Suppressor macrophage (primary cell): ENCODE measurements at regions not wholly inside any gene's neighbourhood (a gene's known extent, or its start where the extent isn't known, plus 50 kb on each side); places are given as distances from the start of the nearest gene placed in this dataset.
"Not testable (repeated sequence)": the region's sequence is repeated elsewhere in the genome, so short reads cannot be mapped to it uniquely, and the experiment has no call there.

ENCODE experiments used
- DNase-seq, 4 experiments: peaks; one replicate each; pipeline ENCODE4 v3.0.0-alpha.2; 2020 to 2022

GRCh38 chr6:121770943-121771342, 335.5 kb downstream of the GJA1 start:
- DNase-seq = no peak

GRCh38 chr6:121771937-121772720, 336.7 kb downstream of the GJA1 start:
- DNase-seq = no peak

- no peak for DNase-seq
These were observed 340.6 kb downstream of the GJA1 start for GRCh38 chr6:121776054-121776453.

- DNase-seq = peak in 3 of 4 experiments; percentile 5 to 21 (median 15)
These were observed 345.2 kb downstream of the GJA1 start for GRCh38 chr6:121780325-121781321.

- DNase-seq = no peak
These were observed 356.2 kb downstream of the GJA1 start for GRCh38 chr6:121791396-121792315.

GRCh38 chr6:121794630-121795029, 359.2 kb downstream of the GJA1 start:
- DNase-seq = no peak

- not testable (repeated sequence) for DNase-seq
These were observed 362.2 kb downstream of the GJA1 start for GRCh38 chr6:121797598-121797997.

- not testable (repeated sequence) for DNase-seq
These were observed 362.7 kb downstream of the GJA1 start for GRCh38 chr6:121798126-121798525.

GRCh38 chr6:121799574-121799973, 364.1 kb downstream of the GJA1 start:
- DNase-seq = no peak

GRCh38 chr6:121800047-121800446, 364.6 kb downstream of the GJA1 start:
- no peak for DNase-seq

GRCh38 chr6:121806116-121806515, 370.7 kb downstream of the GJA1 start:
- no peak for DNase-seq

GRCh38 chr6:121809211-121809610, 373.8 kb downstream of the GJA1 start:
- peak in 2 of 4 experiments; percentile 6 to 14 for DNase-seq

- DNase-seq = no peak
These were observed 374.9 kb downstream of the GJA1 start for GRCh38 chr6:121810158-121811032.

- DNase-seq = no peak
These were observed 375.7 kb downstream of the GJA1 start for GRCh38 chr6:121811106-121811505.

- DNase-seq = no peak
These were observed 380.9 kb downstream of the GJA1 start for GRCh38 chr6:121816361-121816760.

GRCh38 chr6:121816906-121817540, 381.6 kb downstream of the GJA1 start:
- no peak for DNase-seq

- no peak for DNase-seq
These were observed 388.0 kb downstream of the GJA1 start for GRCh38 chr6:121823437-121823851.

GRCh38 chr6:121826156-121826810, 390.8 kb downstream of the GJA1 start:
- DNase-seq = peak in 1 of 4 experiments; percentile 8

GRCh38 chr6:121828146-121828886, 392.9 kb downstream of the GJA1 start:
- DNase-seq = no peak
